IPS-NIHi7 (cell line): ENCODE measurements at regions not wholly inside any gene's neighbourhood (a gene's known extent, or its start where the extent isn't known, plus 50 kb on each side); places are given as distances from the start of the nearest gene placed in this dataset.
A peak's percentile ranks its signal among the peaks of the same experiment; 100 is the strongest.

Experiments used
- DNase-seq: peaks from one replicate; pipeline ENCODE4 v3.0.0; 2012; ENCODE audit warnings: mixed read lengths; ENCODE audit errors: extremely low spot score

DNA sequence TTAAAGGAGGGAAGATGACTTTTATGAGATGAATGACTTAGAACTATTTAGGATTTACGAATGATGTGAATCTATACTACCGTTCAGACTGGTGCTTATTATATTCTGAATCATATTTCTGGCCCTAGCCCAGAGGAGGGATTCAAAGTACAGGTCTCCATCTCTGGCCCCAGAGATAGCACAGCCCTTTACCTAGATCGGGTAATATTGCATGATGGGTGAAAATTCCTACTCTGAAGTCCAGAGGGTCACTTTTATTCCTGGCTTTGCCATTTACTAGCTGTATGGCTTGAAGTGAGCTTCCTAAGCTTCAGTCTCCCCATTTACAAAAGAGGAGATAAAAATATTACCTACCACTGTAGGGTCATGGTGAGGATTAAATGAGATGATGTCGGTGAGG, 135.8 kb upstream of the OSR1 start:
- no peak for DNase-seq

DNA sequence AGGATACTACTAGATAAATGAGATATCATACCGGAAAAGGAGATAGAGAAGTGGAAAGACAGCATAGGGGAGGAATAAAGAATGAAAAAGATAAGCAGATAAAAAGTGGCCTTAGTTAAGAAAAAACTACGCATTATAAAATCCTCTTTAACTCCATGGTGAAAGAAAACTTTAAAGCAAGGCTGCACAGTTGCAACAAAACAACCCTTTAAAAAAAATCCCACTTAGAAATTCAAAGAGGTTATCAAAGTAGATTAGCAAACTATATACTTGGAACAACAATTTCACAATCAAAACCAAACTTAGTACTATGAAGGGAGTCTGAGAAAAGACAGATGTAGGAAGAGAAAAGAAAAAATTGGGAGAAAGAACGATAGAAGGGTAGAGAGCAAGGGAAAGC, 133.4 kb upstream of the OSR1 start:
- no peak for DNase-seq

DNA sequence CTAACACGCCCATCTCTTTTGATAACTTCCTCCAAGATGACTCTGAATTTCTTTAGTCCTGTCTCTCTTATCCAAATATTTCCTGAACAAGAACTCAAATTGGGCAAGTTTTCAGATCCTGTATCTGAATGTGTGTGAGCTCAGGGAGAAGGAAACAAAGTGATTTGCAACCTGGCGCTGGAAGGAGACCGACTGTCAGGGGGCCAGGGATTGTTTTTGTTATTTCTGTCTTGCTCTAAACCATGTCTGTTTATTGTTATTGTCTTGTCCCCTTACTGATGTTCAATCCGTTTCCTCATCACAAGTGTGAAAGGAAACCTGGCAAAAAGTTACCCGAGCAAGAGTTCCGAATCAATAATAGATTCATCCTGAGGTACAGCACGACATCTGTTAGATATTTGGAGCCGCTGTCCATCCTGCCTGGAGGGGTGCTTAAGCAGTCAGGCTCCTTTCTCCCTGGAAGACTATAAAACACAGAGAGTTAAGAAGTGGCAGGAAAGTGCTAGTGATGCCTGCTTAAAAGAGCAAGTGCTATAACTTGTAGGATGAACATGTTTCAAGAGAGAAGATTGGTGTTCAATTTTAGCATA, 132.5 kb upstream of the OSR1 start:
- no peak for DNase-seq

DNA sequence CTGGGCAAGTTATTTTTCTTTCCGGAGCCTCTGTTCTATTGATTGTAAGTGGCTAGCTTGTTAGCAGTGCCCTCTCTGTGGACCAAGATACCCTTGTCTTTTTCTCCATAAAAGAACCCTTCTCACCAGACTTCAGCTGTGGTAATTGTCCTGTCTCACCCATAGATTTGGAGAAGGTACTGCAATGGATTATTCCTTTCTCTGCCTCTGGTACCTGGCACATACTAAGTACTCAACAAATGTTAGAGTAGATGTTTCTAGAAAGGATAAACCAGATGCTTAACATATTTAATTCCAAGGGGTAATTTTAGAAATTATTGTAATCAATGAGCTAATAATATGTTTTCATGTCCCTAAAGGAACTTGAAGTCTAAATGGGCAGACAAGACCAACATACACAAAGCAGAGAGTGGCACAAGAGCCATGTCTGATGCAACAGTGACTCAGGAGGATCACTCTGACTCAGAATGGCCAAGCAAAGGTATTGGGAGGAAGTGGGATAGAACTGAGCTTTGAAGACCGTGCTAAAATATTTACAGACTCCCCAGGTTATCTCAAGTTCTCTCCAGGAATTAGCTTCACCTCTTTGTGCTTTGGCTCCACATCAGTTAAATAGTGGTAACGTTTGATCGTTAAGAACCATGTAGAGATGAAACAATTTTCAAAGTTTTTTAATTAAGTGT, 129.7 kb upstream of the OSR1 start:
- no peak for DNase-seq

DNA sequence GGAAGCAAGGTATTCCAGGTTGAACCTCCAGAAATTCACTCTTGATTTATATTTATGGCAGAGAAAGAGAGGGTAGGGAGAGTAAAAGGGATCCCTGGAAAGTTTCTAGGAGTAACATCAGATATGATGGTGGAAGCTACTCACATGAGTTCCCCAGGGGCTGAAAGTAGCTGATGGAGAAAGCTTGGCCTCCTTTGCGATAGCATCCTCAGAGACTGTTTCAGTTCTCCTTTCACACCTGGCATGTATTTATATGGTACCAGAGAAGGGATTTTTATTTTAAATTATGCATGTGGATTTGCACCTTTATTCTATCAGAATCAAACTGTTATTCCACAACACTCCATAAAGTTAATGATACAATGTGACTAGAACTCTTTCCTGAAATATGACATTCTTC, 126.3 kb upstream of the OSR1 start:
- no peak for DNase-seq

DNA sequence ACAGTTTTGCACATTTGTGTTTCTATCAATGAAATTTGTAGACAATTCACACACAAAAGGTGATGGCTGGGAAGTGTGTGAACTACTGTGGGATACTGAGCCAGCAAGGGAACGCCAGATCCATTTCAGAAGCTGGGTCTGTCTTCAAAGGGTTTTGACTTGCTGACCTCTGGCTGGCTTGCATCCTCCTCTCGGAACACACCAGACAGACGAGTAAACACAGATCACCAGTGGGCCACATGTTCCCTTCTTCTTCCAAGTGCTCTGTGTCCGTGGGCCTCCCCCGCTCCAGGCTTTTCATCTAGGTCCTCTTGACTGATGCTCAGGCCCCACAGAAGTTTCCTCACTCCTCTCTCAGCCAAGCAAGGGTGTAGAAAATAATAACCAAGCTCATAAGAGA, 122.2 kb upstream of the OSR1 start:
- no peak for DNase-seq

DNA sequence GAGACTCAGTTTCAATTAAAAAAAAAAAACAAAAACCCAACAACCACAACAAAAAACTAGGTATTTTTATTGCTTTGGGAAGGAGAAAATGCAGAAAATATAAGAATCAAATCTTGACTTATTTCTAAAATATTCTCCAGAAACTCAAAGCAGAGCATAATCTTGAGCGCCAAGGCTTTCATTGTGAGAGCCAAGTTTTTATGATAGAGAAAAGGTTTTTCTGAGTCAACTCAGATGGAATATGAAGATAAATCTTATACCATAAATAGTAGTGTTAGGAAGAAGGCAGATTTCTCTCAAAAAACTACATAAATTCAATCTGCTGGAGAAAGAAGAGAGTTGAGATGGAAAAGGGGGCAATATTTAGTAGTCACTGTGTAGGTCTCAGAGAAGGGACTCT, 121.2 kb upstream of the OSR1 start:
- no peak for DNase-seq

DNA sequence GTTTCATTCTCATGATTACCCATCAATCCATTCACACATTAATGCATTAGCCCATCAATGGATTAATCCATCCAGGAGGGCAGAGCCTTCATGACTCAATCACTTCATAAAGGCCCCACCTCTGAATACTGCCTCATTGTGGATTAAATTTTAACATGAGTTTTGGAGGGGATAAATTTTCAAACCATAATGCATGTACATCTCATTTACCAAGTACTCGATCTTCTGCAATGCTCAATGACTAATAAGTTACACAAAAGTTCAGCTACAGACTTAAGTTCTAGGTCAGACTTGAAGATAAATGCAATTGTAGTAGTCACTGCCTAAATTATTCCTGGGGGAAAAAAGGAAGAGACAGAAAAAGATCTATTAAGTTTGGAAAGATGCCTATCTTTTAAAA, 120.0 kb upstream of the OSR1 start:
- no peak for DNase-seq

DNA sequence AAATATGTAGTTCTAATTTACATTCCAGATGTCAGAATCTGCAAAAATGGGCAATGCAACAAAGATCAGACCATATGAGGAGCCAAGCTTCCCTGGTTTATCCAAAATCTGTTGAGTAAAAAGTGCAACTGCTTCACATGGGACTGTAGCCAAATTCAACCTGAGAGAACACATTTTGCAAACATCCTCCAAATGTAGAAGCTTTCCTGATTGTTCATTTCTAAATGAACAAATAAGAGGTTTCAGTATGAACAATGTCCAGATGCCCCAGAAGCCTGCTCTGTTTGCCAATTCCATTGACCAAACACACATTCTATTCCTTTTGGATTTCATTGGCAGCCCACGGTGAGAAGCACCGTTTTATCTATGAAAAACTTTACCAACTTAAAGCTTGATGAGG, 117.9 kb upstream of the OSR1 start:
- DNase-seq: no peak

DNA sequence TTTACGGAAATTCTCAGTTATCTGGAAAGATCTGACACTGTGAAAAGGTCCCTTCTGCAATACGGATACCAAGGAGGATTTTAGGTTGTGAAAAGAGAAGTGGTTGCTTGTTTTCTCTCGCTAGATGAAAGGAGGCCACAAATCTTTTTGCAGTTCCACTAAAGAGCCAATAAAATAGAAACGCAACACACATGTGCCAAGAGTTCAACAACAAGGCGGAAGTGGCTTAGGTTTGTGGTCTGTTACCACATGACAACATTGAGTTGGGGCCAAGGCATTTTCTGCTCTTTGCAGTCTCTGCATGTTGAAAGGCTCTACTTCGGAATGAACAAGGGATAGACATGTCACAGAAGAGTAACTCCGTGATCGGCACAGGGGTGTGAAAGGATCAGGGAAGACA, 115.7 kb upstream of the OSR1 start:
- no peak for DNase-seq

DNA sequence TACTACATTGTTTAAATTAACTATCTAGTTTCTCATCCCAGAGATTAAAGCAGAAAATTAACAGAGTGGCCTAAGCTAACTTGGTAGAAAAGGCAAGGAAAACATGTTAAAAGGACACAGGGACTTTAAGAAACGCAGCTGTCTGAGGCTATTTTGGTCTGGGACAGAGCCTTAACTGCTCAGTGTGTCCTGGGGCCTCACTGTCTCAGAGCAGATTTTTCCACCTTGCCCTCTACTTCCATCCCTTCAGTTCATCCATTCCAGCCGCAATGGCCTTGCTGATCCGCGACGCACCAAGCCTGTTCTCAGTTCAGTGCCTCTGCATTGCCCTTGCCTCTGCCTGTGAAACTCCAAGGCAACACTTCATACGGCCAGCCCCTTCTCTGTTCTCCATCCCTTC, 114.9 kb upstream of the OSR1 start:
- no peak for DNase-seq

DNA sequence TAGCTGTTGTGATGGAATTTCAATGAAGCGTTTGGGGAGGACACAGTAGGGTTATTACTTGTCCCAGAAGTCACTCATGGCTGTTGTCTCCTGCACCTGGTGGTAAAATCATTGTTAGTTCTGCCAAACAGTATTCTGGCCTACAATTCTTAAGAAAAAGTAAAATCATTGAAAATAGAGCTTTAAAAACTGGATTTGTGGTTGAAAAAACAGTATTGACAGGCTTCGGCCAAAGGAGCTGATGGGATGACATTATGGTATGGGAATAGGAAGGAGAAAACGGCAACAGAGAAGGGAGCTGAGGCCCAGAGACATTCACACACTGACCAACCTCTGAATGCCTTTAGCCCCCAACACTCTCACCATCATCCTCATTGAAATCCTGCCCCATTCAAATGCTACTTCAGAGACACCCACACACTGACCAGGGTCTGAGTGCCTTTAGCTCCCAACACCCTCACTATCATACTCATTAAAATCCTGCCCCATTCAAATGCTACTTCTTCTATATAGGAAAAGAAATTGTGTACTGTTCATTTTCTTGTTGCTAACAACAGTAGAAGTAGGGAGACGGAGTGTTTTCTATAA, 114.1 kb upstream of the OSR1 start:
- no peak for DNase-seq

DNA sequence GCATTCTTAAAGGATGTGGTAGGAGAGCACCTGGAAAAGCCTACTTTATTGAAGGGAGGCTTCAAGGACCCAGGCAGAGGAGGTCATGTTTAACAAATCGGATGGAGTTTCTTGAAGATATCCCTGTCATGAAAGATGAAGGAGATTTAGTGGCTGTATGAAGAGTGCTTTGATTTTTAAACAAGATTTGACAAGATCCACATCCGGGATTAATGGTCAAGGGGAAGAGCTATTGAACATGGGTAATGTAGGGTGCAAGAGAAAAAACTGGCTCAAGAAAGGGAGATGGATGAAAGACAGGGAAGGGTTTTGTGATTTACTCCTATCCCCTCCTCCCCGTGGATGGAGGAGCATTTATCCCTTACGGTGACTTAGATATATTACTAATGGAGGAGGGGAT, 113.1 kb upstream of the OSR1 start:
- no peak for DNase-seq

DNA sequence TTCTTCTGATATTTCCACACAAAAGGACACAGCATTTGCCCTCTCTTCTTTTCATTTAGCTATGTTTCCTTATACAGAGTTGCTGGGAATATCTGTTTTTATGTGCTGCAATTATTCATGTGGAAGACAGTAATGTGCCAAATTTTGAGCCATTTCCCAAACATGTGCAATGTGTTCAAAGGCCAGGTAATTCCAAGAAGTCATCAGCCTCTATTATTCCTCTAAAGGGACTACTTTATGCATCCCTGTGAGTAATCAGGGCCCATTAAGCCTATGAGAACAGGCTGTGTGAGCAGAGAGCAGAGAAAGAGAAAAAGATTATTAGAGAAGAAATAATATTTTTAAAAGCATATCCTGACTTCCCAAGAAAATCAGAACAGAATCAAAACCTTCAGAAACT, 107.6 kb upstream of the OSR1 start:
- no peak for DNase-seq

DNA sequence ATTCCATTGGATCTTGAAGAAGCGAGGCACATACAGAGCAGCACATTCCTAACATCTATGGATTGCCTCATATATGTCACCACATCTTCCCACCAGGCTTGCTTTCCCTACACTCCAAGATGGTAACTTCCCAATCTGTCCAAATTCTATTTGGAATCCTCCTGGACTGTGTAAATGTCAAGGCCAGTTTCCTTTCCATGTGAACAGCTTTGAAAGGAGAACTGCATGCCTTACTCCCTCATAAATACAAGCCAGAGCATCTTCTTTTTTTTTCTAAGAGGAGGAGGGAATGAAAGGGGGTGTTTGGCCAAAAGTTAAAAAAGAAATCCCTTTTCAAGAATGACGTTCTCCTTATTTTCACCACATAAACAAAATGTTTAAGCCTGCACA, 103.8 kb upstream of the OSR1 start:
- no peak for DNase-seq

DNA sequence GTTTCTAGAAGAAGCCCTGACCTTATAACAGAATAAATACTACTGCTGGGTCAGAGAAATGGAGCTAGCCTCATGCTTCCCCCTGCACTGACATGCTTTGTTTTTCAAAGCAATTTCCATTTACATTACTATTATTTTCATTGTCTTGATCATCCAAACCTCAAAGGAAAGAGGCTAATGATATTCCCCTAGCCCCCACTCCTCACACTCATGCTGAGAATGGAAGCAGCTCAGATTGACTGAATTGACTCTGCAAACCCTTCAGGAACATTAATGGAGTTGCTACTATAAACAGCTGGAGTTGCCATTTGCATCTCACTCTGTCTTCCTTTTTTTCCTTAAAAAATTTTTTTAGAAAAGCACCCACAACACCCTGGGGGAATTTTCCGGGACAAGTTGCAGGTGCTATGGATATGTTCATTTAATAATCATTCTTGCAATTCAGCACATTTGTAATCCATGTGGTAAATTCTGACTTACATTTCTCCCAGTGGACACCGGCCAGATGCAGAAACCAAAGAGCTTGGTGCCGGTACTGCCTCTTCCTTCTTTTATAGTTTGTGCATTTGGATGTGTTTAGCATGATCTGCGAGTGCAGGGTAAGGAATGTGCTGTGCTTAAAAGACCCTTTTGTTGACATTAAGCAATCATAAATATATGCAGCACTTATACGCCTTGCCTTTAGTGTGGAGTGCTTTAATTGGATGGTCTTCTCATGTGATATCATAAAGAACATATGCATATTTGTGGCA, 103.3 kb upstream of the OSR1 start:
- peak; percentile 19 for DNase-seq

DNA sequence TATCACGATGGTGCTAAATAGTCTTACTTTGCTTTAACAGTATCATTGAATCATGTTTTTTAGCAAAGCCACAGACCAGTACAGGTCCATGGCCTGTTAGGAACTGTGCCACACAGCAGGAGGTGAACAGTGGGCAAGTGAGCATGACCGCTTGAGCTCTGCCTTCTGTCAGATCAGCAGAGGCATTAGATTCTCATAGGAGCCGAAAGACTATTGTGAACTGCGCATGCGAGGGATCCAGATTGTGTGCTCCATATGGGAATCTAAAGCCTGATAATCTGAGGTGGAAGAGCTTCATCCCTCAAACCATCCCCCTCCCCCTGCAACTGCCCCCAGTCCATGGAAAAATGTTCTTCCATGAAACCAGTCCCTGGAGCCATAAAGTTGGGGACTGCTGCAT, 102.3 kb upstream of the OSR1 start:
- DNase-seq: no peak

DNA sequence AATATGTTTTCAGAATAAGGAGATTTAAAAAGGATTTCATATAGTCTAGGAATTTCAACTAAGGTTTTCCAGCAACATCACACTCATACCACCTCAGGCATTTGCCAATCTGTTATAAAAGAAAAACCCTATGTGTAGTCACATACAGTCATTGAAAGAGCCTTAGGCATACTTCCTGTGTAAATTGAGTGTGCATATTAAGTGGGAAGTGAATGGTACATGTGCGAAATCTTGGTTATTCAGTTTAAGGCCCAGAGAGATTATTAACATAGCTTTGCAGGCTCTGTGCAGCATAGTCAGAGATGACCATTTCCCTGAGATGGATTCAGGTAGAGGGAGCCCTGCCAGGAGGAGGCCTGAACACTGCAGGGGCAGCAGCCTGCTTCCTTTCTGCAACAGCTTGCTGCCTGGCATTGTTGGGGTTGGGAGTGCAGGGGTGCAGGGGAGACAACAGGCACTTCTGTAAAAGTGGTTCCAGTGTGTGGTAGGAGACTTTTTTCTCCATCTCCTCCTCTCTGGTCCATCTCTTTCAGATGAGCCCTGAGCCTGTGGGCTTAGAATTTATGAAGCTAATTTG, 100.1 kb upstream of the OSR1 start:
- DNase-seq: no peak

DNA sequence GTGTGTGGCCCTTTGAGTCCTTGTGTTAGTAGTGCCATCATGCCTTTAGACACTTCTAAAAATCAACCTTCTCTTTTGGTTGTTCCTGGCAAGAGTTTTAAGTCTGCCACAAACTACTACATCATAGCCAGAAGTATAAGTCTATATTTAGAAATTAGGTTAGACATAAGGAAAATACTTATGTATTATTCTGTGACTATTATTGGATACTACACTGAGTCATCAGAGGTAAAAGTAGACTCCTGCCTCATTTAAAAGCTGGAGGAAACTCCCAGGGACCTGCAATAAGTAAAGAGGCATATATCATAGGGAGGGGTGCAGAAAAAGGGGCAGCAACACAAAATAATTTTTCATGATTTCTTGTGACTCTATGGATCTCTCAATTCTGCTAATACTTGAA, 99.4 kb upstream of the OSR1 start:
- no peak for DNase-seq

DNA sequence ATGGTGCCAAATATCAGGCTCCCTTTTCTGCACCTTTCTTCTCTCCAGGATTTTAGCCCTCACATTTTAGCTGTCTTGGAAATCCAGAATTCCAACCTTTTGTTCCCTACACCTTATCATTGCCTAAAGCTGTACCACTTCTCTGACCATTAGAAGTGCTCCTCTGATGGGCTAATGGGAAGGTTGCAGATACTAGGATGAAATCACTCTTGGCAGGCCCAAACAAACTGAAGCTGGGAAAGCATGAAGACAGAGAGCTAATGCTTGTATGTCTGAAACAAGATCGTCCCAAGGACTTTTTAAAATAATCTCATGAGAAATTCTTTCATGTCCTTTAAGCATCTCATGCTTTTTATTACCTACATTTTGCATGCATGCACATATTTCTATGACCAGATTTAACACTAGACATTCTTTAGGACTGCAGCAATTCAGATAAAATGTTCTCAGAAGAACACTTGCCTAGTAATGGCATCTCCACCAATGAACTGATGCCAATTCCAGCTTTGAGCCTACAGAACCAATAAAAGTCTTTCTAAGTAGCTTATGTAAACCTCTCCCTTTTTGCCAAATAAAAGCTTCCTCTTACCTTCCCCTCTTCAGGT, 98.4 kb upstream of the OSR1 start:
- DNase-seq: no peak

DNA sequence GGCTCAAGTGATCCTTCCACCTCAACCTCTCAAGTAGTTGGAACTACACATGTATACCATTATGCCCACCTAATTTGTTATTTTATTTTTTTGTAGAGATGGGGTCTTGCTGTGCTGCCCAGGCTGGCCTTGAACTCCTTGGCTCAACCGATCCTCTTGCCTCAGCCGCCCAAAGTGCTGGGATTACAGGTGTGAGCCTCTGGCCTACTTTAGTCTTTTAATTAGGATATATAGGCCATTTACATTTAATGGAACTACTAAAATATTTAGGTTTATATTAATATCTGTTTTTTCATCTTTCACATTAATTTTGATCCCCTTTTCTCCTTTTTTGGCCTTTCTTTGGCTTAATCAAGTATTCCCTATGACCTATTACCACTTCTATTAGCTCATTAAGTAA, 95.7 kb upstream of the OSR1 start:
- no peak for DNase-seq

DNA sequence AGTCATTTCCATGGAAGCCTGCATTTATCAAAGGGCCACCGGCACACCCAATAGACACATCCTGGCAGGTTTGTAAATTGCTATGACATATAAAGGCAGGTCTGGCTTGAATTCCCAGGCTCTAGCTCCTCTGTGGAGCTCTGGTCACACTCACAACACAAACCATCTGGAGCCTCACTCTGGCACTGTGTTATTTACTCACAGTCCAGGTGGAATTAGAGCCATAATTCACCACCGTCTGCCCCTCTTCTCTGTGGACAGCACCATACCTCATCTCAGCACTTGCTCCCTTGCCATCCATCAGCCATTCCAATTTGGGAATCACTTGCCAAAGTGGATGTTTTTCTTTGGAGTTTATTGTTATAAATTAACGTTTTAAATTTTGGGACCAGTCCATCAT, 84.3 kb upstream of the OSR1 start:
- no peak for DNase-seq
